ENCODE measurements at regions not wholly inside any gene's neighbourhood (a gene's known extent, or its start where the extent isn't known, plus 50 kb on each side); places are given as distances from the start of the nearest gene placed in this dataset.

DNA sequence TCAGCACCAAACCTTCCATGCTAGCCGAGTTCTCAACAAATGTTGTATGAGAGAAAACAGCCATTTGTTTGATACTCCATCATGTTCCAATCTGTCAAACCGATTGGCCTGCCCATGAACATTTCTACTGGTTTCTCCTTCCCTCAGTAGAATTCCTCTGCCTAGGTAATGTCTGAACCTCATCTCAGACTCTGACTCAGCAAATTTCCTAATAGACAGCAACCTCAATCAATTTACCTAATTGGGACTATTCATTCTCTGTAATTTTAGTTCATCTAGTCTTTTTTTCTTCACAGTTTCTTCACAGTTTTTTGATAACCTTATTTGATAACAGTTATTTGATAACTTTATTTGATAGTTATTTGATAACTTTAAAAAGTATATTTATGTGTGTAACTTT, 585.1 kb downstream of the DNAJB9 start:
- TF ChIP-seq EZH2 (IDR thresholded peaks at IDR 0.05; ENCODE audit: insufficient read depth, poor library complexity, severe bottlenecking) = no peak
- TF ChIP-seq EZH2phosphoT487 (IDR thresholded peaks at IDR 0.05; ENCODE audit: insufficient read depth, low read depth) = no peak
